Stimulated activated CD4-positive, alpha-beta T cell treated with anti-CD3 and anti-CD28 coated beads, Interleukin-2, amount 100 ng/mL, for 48 hours (primary cell): ENCODE measurements at regions not wholly inside any gene's neighbourhood (a gene's known extent, or its start where the extent isn't known, plus 50 kb on each side); places are given as distances from the start of the nearest gene placed in this dataset.
"Not testable (repeated sequence)": the region's sequence is repeated elsewhere in the genome, so short reads cannot be mapped to it uniquely, and the experiment has no call there.

Experiments used
- DNase-seq, 2 donors: peaks; one replicate each; pipeline ENCODE4 v3.0.0-alpha.2; 2020

GRCh38 chr4:74505355-74505978 is 60.5 kb downstream of the AREG start:
- DNase-seq = not testable (repeated sequence)

- not testable (repeated sequence) for DNase-seq
Measured at GRCh38 chr4:74509363-74509762, 64.4 kb downstream of the AREG start.

GRCh38 chr4:74516303-74516702 is 71.4 kb downstream of the AREG start:
- DNase-seq = no peak

- DNase-seq = no peak
Measured at GRCh38 chr4:74517996-74518395, 73.1 kb downstream of the AREG start.

GRCh38 chr4:74522251-74522991 is 77.5 kb downstream of the AREG start:
- DNase-seq = no peak

- no peak for DNase-seq
Measured at GRCh38 chr4:74523096-74523495, 78.2 kb downstream of the AREG start.

- no peak for DNase-seq
Measured at GRCh38 chr4:74524985-74525384, 80.0 kb downstream of the AREG start.

- no peak for DNase-seq
Measured at GRCh38 chr4:74527049-74527448, 82.1 kb downstream of the AREG start.

GRCh38 chr4:74528178-74528577 is 83.2 kb downstream of the AREG start:
- no peak for DNase-seq

- no peak for DNase-seq
Measured at GRCh38 chr4:74529284-74530041, 84.5 kb downstream of the AREG start.

GRCh38 chr4:74531963-74532794 is 87.2 kb downstream of the AREG start:
- no peak for DNase-seq

- no peak for DNase-seq
Measured at GRCh38 chr4:74534121-74534520, 89.2 kb downstream of the AREG start.

- no peak for DNase-seq
Measured at GRCh38 chr4:74534936-74535335, 90.0 kb downstream of the AREG start.

- DNase-seq = no peak
Measured at GRCh38 chr4:74535512-74535911, 90.6 kb downstream of the AREG start.

GRCh38 chr4:74536557-74536956 is 91.6 kb downstream of the AREG start:
- DNase-seq = no peak

GRCh38 chr4:74537459-74537858 is 92.5 kb downstream of the AREG start:
- no peak for DNase-seq

GRCh38 chr4:74539044-74539790 is 94.3 kb downstream of the AREG start:
- DNase-seq = no peak

- DNase-seq = no peak
Measured at GRCh38 chr4:74540193-74540592, 95.3 kb downstream of the AREG start.

GRCh38 chr4:74541667-74542066 is 96.7 kb downstream of the AREG start:
- no peak for DNase-seq

GRCh38 chr4:74543231-74543781 is 98.4 kb downstream of the AREG start:
- no peak for DNase-seq

- no peak for DNase-seq
Measured at GRCh38 chr4:74543983-74544382, 99.0 kb downstream of the AREG start.
